NCI-H345 treated with DMSO at 0.1 percent for 48 hours (cell line): ENCODE measurements at regions not wholly inside any gene's neighbourhood (a gene's known extent, or its start where the extent isn't known, plus 50 kb on each side); places are given as distances from the start of the nearest gene placed in this dataset.

Source experiments
- DNase-seq: peaks from one replicate; lab custom pipeline; 2025; ENCODE audit not compliant: unreplicated experiment; lab: John Stamatoyannopoulos, UW

GRCh38 chr19:28217022-28217421 lies 995.9 kb downstream of the UQCRFS1 start:
- DNase-seq, result no peak

GRCh38 chr19:28213470-28214082 lies 999.4 kb downstream of the UQCRFS1 start:
- no peak for DNase-seq

- no peak for DNase-seq
These were observed 1002.1 kb downstream of the UQCRFS1 start for GRCh38 chr19:28210886-28211285.

- DNase-seq, result no peak
These were observed 1004.2 kb downstream of the UQCRFS1 start for GRCh38 chr19:28208745-28209144.

GRCh38 chr19:28207244-28207643 lies 1005.7 kb downstream of the UQCRFS1 start:
- DNase-seq, result no peak

GRCh38 chr19:28201462-28201943 lies 1011.4 kb downstream of the UQCRFS1 start:
- no peak for DNase-seq

- DNase-seq, result no peak
These were observed 1013.6 kb downstream of the UQCRFS1 start for GRCh38 chr19:28199323-28199722.

- DNase-seq, result no peak
These were observed 1016.0 kb downstream of the UQCRFS1 start for GRCh38 chr19:28196961-28197360.

GRCh38 chr19:28196101-28196500 lies 1016.9 kb downstream of the UQCRFS1 start:
- no peak for DNase-seq

GRCh38 chr19:28185646-28186045 lies 1027.3 kb downstream of the UQCRFS1 start:
- no peak for DNase-seq

GRCh38 chr19:28184997-28185396 lies 1028.0 kb downstream of the UQCRFS1 start:
- DNase-seq, result no peak

GRCh38 chr19:28176193-28176592 lies 1036.8 kb downstream of the UQCRFS1 start:
- no peak for DNase-seq

GRCh38 chr19:28171983-28172382 lies 1041.0 kb downstream of the UQCRFS1 start:
- DNase-seq, result no peak

- peak; percentile 49 for DNase-seq
These were observed 1042.9 kb downstream of the UQCRFS1 start for GRCh38 chr19:28170066-28170465.

GRCh38 chr19:28169168-28169887 lies 1043.6 kb downstream of the UQCRFS1 start:
- peak; percentile 31 for DNase-seq

- no peak for DNase-seq
These were observed 1044.4 kb downstream of the UQCRFS1 start for GRCh38 chr19:28168557-28168956.

- no peak for DNase-seq
These were observed 1046.9 kb downstream of the UQCRFS1 start for GRCh38 chr19:28166025-28166424.

GRCh38 chr19:28164214-28164613 lies 1048.7 kb downstream of the UQCRFS1 start:
- DNase-seq, result no peak

GRCh38 chr19:28159065-28159464 lies 1053.9 kb downstream of the UQCRFS1 start:
- DNase-seq, result no peak

GRCh38 chr19:28155265-28155664 lies 1057.7 kb downstream of the UQCRFS1 start:
- DNase-seq, result no peak

- DNase-seq, result no peak
These were observed 1058.9 kb downstream of the UQCRFS1 start for GRCh38 chr19:28154077-28154476.

- no peak for DNase-seq
These were observed 1059.8 kb downstream of the UQCRFS1 start for GRCh38 chr19:28153123-28153522.

GRCh38 chr19:28152195-28152594 lies 1060.8 kb downstream of the UQCRFS1 start:
- no peak for DNase-seq
